ENCODE measurements at regions not wholly inside any gene's neighbourhood (a gene's known extent, or its start where the extent isn't known, plus 50 kb on each side); places are given as distances from the start of the nearest gene placed in this dataset.
A peak's percentile ranks its signal among the peaks of the same experiment; 100 is the strongest.

DNA sequence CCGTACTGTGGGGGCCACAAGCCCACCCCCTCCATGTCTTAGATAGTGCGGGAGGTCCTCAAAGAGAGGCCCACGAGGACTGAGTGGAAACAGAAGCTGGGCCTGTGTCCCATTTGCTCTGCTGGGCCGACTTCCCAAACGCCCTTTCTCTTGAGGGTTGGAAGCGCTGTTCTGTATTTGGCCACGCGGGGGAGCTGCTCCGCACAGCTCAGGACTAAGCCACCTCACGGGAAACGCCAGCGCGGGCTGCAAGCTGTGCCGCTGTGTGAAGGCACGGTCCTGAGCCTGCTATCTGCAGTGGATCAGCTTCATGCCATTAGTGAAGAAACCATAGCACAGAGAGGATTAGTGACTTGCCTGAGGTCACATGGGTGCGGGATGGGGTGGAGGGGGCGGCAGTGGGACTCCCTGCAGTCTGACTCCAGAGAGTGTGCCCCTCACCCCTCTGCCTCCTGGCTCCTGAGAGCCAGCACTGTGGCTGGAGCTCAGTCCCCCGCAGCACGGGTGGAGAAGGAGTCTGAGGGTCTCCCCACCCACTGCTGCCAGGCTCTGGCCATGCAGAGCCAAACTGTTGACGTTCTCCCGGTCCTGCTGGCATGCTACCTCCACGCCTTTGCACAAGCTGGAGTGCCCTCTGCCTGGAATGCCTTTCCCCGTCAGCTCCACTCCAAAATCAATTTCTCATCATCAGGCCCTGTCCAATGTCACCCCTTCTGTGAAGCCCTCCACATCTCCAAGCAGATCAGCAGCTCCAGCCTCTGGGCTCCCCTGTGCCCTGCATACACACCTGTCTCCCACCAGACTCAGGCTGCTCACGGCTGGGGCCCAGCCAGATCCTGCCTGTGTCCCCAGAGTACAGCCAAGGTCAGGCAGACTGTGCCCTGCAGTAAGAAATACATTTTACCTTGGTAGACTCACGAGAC is 51.5 kb upstream of the LRRC32 start:
- DNase-seq (ENCODE audit: low spot score): peak; percentile 73

DNA sequence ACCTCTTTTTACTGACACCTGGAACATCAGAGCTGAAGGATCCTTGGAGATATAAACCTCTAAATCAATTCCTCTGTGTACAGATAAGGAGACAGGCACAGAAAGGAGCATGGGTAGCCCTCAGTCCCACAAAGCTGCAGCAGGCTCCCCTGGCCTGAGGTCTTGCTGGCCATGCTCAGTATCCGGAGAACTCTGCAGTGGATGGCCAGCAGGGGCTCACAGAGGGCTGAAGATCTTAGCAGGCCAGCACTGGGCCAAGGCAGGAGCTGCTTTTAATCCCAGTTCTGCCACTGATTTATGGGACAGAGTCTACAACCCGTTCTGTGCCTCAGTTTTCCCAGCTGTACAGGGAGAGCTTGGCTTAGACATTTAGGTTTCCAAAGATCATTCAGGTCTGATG is 52.6 kb upstream of the LRRC32 start:
- DNase-seq (ENCODE audit: low spot score): no peak

DNA sequence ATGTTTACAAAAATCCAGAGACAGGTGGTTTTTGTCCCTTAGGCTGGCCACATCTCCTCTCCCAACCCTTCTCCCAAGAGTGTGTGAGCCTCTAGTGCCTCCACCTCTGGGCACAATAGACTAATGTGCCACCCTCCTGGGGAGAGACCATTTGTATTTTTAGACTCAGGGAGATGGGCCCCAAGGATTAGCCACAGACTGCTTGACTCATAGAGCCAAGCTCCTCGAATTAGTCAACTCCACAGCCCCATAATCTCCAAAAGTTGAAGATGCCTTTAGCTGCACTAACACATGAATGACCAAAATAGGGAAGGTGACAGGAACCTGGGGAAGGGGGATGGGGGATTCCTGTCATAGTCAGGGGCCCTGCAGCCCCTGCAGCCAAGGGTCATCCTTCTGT is 53.0 kb upstream of the LRRC32 start:
- no peak for DNase-seq (ENCODE audit: low spot score)

DNA sequence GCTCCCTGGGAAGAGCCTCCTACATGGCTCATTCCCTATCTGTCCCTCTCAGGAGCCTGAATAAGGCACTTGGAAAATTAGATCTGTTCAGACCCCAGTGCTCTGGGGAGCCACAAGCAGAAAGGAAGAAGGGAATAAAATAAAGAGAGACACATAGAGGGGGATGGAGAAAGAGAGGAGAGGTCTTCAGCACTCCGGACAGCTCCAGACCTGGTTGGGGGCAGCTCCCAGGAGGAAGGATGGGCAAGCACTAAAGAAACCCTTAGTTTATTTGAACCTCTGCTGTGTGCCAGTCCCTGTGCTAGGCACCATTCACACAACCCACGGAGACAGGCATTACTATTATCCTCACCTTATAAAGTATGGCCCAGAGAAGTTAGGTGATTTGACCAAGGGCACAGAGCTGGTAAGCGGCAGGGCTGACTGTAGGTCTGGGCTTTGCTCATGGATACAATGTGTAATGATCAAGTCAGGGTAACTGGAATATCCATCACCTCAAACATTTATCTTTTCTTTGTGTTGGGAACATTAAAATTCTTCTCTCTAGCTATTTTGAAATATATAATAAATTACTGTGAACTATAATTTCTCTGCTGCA is 53.7 kb upstream of the LRRC32 start:
- no peak for DNase-seq (ENCODE audit: low spot score)

DNA sequence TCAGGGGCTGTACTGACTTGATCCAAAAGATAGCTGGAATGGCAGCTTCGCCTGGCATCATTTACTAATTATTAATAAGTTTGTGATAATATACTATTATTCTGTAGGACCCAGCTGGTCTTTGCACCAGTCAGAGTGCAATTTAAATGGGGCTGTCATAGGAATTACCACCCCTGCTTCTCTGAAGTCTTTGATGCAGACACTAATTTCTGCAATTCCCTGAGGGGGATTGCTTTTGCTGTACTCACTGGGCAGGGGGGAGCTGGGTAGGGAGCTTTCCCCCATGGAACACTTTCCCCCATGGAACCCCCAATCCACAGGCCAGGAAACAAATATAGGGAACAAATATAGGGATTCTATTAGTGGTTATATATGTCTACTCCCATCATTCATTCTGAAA is 54.9 kb upstream of the TSKU start:
- no peak for DNase-seq (ENCODE audit: low spot score)

DNA sequence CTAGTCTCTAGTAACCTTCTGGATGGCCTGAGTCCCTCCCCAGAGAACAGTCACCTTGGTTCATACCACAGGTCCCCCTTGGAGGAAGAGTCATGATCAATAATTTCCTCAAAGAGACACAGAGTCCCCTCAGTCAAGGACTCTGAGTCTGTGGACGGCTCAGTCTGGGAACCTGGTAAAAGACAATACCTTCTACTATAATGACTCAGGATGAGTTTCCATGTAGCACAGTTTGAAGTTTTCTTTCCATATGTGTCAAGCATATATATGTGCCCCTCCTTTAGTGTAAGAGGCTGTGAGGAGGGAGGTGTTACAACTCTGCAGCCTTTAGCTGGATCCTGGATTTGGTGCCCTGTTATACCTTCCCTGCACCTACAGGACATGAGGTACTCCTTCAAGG is 54.4 kb upstream of the TSKU start:
- DNase-seq (ENCODE audit: low spot score): no peak

DNA sequence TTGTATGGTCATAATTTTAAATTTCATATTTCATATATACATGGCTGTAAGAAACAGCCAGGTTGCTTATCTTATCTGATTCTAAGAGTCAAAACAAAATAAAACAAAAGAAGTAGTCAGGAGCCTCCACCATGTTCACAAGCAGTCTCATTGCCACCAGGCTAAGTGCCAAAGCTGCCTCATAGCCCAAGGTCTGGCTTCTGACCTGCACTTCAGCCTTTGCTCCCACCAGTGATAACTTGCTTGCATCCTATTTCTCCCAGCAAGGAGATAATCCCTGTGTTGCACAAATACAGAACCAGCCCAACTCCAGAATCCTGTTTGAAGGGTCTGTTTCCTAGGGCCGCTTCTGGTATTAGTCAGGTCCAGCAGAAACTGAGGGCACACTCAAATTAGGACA is 53.9 kb upstream of the TSKU start:
- DNase-seq (ENCODE audit: low spot score): no peak

DNA sequence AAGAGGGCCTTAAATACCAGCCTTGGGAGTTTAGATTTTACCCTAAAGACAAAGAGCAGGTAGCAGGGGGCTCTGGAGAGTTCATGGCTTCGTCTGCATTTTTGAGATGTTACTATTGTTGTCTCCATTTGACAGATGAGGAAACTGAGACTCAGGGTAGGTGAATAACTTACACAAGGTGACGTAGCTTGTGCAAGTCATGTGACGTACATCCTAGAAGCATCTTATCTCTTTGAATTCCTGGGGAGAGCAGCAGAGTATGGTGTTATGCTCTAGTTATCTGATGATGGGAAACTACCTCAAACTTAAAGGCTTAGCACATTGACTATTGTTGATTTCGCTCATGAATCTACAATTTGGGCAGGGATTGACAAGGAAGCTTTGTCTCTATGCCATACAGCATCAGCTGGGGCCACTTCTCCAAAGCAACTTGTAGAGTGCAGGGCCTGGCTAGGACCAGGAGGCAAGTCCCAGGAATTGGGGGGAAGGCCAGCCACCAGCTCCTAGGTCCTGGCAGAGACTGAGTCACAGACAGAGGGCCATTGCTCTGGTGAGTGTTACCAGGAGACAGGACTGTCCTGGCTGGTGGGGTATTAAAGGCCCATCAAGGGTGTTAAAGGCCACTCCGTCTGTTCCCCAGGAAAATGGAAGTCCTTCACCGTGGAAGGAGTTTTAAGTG is 52.1 kb upstream of the TSKU start:
- DNase-seq (ENCODE audit: low spot score): no peak

DNA sequence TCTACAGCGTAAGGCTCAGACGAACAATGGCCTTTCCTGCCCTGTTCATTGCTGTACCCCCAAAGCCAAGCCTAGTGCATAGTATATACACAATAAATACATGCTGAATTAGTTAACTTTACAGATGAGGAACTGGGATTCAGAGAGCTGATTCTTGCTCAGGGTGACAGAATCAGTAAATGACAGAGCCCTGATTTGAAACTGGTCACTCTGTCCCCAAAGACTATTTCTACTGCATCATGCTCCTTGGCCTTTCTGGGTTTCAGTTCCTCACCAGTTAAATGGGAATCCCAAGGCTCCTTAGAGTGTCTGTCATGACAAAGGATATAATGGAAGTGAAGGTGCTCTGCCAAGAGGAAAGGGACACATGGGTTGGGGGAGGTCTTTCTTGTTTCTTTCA is 50.5 kb upstream of the TSKU start:
- DNase-seq (ENCODE audit: low spot score): no peak

Measured in kidney capillary endothelial cell (primary cell).